CD4-positive, alpha-beta T cell treated with Interleukin-6 for 4 hours (primary cell): ENCODE measurements at regions not wholly inside any gene's neighbourhood (a gene's known extent, or its start where the extent isn't known, plus 50 kb on each side); places are given as distances from the start of the nearest gene placed in this dataset.

Experiments used
- DNase-seq: peaks from one replicate; pipeline ENCODE4 v3.0.0-alpha.2; 2020; ENCODE audit warnings: mixed read lengths

- no peak for DNase-seq
Observed at GRCh38 chr16:7090628-7091115, 242.0 kb upstream of the RBFOX1 start.

- no peak for DNase-seq
Observed at GRCh38 chr16:7089751-7090150, 242.9 kb upstream of the RBFOX1 start.

- DNase-seq: no peak
Observed at GRCh38 chr16:7088711-7089110, 243.9 kb upstream of the RBFOX1 start.

GRCh38 chr16:7086822-7087616, 245.6 kb upstream of the RBFOX1 start:
- DNase-seq: no peak

GRCh38 chr16:7085776-7086175, 246.9 kb upstream of the RBFOX1 start:
- no peak for DNase-seq

- no peak for DNase-seq
Observed at GRCh38 chr16:7083096-7083495, 249.5 kb upstream of the RBFOX1 start.

- no peak for DNase-seq
Observed at GRCh38 chr16:7077636-7078035, 255.0 kb upstream of the RBFOX1 start.

- DNase-seq: no peak
Observed at GRCh38 chr16:7074715-7075114, 257.9 kb upstream of the RBFOX1 start.

- DNase-seq: no peak
Observed at GRCh38 chr16:7057458-7057857, 275.2 kb upstream of the RBFOX1 start.

- no peak for DNase-seq
Observed at GRCh38 chr16:7055443-7055842, 277.2 kb upstream of the RBFOX1 start.

- no peak for DNase-seq
Observed at GRCh38 chr16:7051591-7052349, 280.9 kb upstream of the RBFOX1 start.

- DNase-seq: no peak
Observed at GRCh38 chr16:7044331-7044730, 288.3 kb upstream of the RBFOX1 start.

- DNase-seq: no peak
Observed at GRCh38 chr16:7038475-7038874, 294.2 kb upstream of the RBFOX1 start.

GRCh38 chr16:7037495-7037894, 295.1 kb upstream of the RBFOX1 start:
- DNase-seq: no peak

GRCh38 chr16:7031031-7031430, 301.6 kb upstream of the RBFOX1 start:
- DNase-seq: no peak

- DNase-seq: no peak
Observed at GRCh38 chr16:7027401-7027800, 305.2 kb upstream of the RBFOX1 start.

GRCh38 chr16:7026639-7027038, 306.0 kb upstream of the RBFOX1 start:
- no peak for DNase-seq

- no peak for DNase-seq
Observed at GRCh38 chr16:7025616-7026190, 306.9 kb upstream of the RBFOX1 start.

GRCh38 chr16:7021653-7022275, 310.9 kb upstream of the RBFOX1 start:
- no peak for DNase-seq

GRCh38 chr16:7017006-7017662, 315.5 kb upstream of the RBFOX1 start:
- DNase-seq: no peak

- no peak for DNase-seq
Observed at GRCh38 chr16:7014756-7015155, 317.9 kb upstream of the RBFOX1 start.

GRCh38 chr16:7013990-7014389, 318.7 kb upstream of the RBFOX1 start:
- no peak for DNase-seq

GRCh38 chr16:7004266-7004665, 328.4 kb upstream of the RBFOX1 start:
- DNase-seq: no peak
